Spleen (tissue), 7 donors: ENCODE measurements at regions not wholly inside any gene's neighbourhood (a gene's known extent, or its start where the extent isn't known, plus 50 kb on each side); places are given as distances from the start of the nearest gene placed in this dataset.

Source experiments
- CTCF ChIP-seq, 11 experiments: fragments of 200-600 bp in 7 of 11; fragments of 450-650 bp in 4 of 11; sonication (generic) in 4 of 11; IDR thresholded peaks in 8 of 11; conservative IDR thresholded peaks in 3 of 11; 1 replicate in 7 of 11; 2 replicates in 4 of 11; pipeline versions ENCODE4 v1.4.0 to v1.8.0; 2016 to 2021; ENCODE audit warnings: antibody characterized with exemption in 11 of 11, inconsistent platforms in 4 of 11, mild to moderate bottlenecking in 1 of 11
- POLR2A ChIP-seq, 3 donors: fragments of 450-650 bp; IDR thresholded peaks; one replicate each; pipeline ENCODE4 v1.5.1; 2017; ENCODE audit warnings: antibody characterized with exemption in 3 of 3, mild to moderate bottlenecking in 1 of 3
- POLR2AphosphoS5 ChIP-seq, 3 donors: sonication (generic); formaldehyde crosslinking; IDR thresholded peaks; one replicate each; pipeline ENCODE4 v1.5.1; 2017; ENCODE audit warnings: antibody characterized with exemption in 3 of 3
- donor health status: DM: no; HTN: no; CAD: no; lungs with moderate emphysema.
- donor health status: DM: no; HTN: no; CAD: no.
- donor health status: DM: no; HTN: no; CAD: no.

GRCh38 chr12:60693019-60693626, 1097.3 kb downstream of the SLC16A7 start:
- no peak for TF ChIP-seq POLR2AphosphoS5 (IDR thresholded peaks at IDR 0.05)
- no peak for TF ChIP-seq CTCF (IDR thresholded peaks at IDR 0.05 in 8 of 11, conservative IDR thresholded peaks at IDR 0.05 in 3 of 11)
- no peak for TF ChIP-seq POLR2A (IDR thresholded peaks at IDR 0.05)
